HG03103 (cell line): ENCODE measurements at regions not wholly inside any gene's neighbourhood (a gene's known extent, or its start where the extent isn't known, plus 50 kb on each side); places are given as distances from the start of the nearest gene placed in this dataset.
A peak's percentile ranks its signal among the peaks of the same experiment; 100 is the strongest.
"Not testable (repeated sequence)": the region's sequence is repeated elsewhere in the genome, so short reads cannot be mapped to it uniquely, and the experiment has no call there.

ENCODE experiments used
- ATAC-seq: cut with Tn5 transposase; IDR thresholded peaks from one replicate; pipeline ENCODE4 v1.9.1; 2021; ENCODE audit warnings: low read depth; ENCODE audit not compliant: unreplicated experiment

DNA sequence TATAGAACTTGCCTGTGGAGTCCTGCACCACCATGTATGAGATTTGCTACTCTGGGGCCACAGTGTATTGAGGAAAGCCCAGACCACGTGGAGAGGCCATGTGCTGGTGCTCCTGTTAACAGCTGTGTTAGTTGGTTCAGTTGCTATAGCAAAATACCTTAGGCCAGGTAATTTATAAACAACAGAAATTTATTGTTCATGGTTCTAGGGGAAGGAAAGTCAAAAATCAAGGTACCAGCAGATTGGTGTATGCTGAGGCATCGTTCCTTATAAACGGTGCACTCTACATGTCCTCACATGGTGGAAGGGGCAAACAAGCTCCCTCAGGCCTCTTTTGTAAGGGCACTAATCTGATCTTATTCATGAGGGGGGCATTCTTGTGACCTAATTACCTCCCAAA, 135.9 kb upstream of the FOXN2 start:
- ATAC-seq, result no peak

GRCh38 chr2:48180557-48180956, 133.9 kb upstream of the FOXN2 start:
- ATAC-seq, result no peak

DNA sequence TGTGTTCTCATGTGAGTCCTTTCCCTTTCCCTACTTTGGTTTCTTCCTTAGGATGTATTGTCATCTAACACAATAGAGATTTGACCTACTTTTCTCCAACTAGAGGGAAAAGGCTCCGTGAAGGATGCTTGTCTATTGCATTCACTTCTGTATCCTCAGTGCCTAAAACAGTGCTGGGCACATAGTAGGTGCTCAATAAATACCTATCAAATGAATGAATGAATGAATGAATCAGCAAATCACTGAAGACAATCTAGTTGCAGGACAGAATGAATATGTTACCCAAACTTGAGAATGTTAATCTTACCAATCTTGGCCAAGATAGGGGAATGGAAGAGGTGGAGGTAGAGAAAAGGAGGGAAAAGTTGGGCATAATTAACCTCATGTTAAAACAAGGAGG, 131.2 kb upstream of the FOXN2 start:
- no peak for ATAC-seq

DNA sequence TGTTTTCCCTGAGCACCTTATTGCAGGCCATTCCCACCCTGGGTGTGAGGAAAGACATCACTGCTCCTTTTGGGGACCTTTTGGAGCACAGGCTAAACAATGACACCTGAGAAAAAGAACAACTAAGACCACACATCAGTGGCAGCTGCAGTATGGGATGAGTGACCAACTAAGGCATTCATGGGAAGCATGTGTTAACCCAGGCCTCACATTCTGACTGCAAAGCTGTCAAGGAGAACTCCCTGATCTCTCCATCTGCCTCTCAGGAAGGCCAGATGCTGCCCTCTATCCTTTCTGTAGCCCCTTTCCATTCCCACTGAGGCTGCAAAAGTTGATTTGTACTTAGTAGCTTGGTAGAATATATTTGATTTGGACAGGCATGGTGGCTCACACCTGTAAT, 130.5 kb upstream of the FOXN2 start:
- no peak for ATAC-seq

DNA sequence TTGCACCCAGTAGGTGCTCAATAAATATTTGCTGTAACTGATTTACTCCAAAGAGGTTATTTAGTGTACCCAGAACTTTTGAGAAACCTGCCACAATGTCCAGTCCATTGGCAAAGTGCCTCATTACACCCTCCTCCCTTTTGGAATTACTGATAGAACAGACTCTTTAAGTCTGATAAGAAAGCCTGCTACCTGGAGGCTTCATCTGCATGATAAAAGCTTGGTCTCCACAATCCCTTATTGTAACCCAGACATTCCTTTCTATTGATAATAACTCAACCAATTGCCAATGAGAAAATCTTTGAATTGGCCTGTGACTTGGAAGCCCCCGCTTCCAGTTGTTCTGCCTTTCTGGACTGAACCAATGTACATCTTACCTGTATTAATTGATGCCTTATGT, 127.0 kb upstream of the FOXN2 start:
- no peak for ATAC-seq

DNA sequence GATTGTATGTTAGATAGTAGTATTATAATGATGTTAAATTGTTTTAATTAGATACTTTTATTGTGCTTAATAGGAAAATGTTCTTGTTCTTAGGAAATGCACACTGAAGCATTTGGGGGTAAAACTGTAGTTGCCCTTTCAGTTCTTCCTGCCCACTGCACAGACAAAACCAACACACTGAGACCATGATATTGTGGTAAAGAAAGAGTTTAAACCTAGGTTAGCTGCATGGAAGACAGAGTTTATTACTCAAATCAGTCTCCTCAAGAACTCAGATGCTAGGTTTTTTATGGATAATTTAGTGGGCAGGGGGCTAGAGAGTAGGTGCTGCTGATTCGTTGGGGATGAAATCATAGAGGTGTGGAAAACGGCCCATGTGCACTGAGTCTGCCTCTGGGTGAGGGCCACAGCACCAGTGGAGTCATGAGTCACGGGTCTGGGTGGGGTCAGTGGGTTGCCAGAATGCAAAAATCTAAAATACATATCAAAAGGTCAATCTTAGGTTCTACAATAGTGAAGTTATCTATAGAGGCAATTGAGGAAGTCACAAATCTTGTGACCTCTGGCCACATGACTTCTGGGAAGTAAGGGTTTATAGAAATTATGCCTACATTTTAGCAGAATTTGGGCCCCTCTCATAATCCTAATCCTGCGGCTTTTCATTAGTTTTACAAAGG, 124.8 kb upstream of the FOXN2 start:
- no peak for ATAC-seq

DNA sequence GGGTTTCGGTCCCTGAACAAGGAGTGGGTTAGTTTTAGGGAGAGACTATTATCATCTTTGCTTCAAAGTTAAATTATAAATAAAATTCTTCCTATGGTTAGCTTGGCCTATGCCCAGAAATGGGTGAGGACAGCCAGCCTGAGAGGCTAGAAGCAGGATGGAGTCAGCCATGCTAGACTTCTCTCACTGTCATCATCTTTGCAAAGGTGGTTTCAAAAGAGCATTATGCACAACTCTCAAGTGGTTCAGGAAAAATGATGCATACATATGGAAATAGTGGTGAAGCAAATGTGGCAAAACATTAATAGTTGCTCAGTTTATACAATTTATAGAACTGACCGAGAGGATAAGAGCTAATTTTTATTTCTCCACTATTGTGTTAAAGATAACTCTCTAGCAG, 124.3 kb upstream of the FOXN2 start:
- no peak for ATAC-seq

GRCh38 chr2:48194641-48195040, 119.8 kb upstream of the FOXN2 start:
- ATAC-seq, result no peak

DNA sequence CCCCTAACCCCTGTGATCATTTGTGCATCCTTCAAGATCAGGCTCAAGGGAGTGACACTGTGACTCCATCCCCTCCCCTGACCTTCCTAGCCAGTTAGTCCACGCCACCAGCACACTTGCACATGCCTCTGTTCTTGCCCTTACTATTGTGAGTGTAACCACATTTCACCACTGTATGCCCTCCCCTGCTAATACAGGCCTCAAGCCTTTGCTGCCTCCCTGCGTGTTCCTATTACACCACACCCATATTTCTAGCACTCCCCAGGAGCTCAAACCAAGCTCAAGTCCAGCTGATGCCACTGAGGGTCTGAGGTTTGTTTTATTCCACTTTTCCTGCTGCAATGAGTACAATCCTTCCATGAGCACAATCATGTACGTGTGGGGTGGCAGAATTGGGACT, 119.3 kb upstream of the FOXN2 start:
- no peak for ATAC-seq

GRCh38 chr2:48197618-48198017, 116.9 kb upstream of the FOXN2 start:
- ATAC-seq, result no peak

DNA sequence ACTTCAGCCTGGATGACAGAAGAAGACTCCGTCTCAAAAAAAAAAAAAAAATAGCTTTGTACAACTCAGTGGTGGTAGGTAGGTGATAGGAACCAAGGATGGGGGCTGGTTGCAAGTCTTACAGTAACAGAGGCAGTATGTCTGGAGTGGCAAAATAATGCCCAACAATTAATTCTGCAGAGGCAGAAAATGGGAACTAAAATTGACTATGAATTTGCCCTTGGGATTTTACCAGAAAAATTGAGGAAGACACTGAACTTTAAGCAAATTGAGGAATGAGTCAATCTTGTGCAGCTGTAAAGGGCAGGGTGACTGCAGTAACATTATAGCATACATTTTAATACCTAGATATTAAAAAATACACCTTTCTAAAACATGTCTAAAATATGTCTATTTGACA, 116.1 kb upstream of the FOXN2 start:
- no peak for ATAC-seq

GRCh38 chr2:48199070-48199469, 115.4 kb upstream of the FOXN2 start:
- no peak for ATAC-seq

- peak; percentile 48 for ATAC-seq
Observed at GRCh38 chr2:48200620-48201293, 113.7 kb upstream of the FOXN2 start.

DNA sequence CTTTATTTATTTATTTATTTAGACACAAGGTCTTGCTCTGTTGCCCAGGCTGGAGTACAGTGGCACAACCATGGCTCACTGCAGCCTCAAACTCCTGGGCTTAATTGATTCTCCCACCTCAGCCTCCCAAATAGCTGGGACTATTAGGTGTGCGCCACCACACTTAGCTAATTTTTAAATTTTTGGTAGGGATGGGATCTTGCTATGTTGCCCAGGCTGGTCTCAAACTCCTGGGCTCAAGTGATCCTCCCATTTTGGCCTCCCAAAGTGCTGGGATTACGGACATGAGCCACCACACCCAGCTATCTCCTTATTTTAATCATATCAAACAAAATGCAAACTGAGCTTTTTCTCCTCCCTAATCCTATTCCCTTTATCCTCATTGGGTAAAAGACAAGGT, 113.0 kb upstream of the FOXN2 start:
- not testable (repeated sequence) for ATAC-seq

- ATAC-seq, result no peak
Observed at GRCh38 chr2:48202863-48203642, 111.4 kb upstream of the FOXN2 start.

GRCh38 chr2:48203668-48204067, 110.8 kb upstream of the FOXN2 start:
- no peak for ATAC-seq

GRCh38 chr2:48204750-48205136, 109.7 kb upstream of the FOXN2 start:
- ATAC-seq, result no peak

DNA sequence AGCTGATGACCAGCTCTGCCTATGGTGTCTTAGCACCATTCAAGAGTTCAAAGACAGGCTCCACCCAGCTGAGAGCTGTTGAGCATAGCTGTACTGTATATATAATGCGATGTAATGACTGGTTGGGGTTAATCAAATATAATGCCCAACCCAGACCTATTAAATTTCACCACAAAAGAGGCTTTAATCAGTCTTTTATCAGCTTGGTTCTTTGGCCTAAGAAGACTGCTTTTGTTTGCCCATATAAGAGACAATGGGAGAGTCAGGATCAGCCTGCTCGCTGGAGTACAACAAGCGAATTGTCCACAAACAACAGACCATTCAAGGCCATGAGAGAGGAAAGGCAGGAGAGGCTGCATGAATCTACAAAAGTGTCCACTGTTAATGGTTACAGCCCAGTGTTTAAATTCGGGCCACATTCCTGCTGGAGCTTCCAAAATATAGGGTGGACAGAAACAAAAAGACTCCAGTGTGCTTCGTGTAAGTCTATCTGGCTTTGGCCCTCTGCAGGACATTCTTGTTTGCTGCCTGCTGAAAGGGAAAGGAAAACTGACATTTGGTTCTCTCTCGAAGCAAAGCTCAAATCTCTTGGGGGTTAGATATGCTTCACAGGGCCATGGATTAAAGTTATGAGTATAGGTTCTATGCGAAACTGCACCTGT, 109.2 kb upstream of the FOXN2 start:
- peak; percentile 76 for ATAC-seq

GRCh38 chr2:48206056-48206656, 108.3 kb upstream of the FOXN2 start:
- ATAC-seq, result not testable (repeated sequence)

GRCh38 chr2:48207201-48207641, 107.3 kb upstream of the FOXN2 start:
- ATAC-seq, result no peak

GRCh38 chr2:48207851-48208250, 106.6 kb upstream of the FOXN2 start:
- ATAC-seq, result no peak
